AG04449 (cell line): ENCODE measurements at regions not wholly inside any gene's neighbourhood (a gene's known extent, or its start where the extent isn't known, plus 50 kb on each side); places are given as distances from the start of the nearest gene placed in this dataset.

ENCODE experiments used
- CTCF ChIA-PET: fragments of 350-600 bp; formaldehyde crosslinking; extraction: SDS; loops from one replicate; lab custom pipeline; 2021; ENCODE audit warnings: antibody characterized with exemption; lab: Yijun Ruan, JAX
- POLR2A ChIA-PET: fragments of 400-600, 350-600 bp; formaldehyde crosslinking; extraction: SDS; loops from one replicate; lab custom pipeline; 2020; ENCODE audit warnings: antibody characterized with exemption, inconsistent platforms; lab: Yijun Ruan, JAX
- DNase-seq: peaks from one replicate; pipeline ENCODE4 v3.0.0-alpha.2; 2010; ENCODE audit warnings: low read depth, low spot score
- H3K4me3 ChIP-seq: 2 replicates; pipeline ENCODE4 v1.5.1; 2011; ENCODE audit warnings: low read depth, mild to moderate bottlenecking, control low read depth, low read length
- CTCF ChIP-seq: IDR thresholded peaks from one replicate; pipeline ENCODE4 v1.5.1; 2011; ENCODE audit warnings: mild to moderate bottlenecking, moderate library complexity, low read length, control low read depth, inconsistent platforms; ENCODE audit not compliant: insufficient read depth; ENCODE audit errors: missing control alignments

GRCh38 chr13:109369353-109370052 is 416.9 kb downstream of the IRS2 start:
- CTCF ChIA-PET: interaction anchor here (0.6 to 1.8 kb wide), 3 partner anchors 8 to 17 kb away, joined by 3 read pairs; no protein-coding TSS in a partner anchor
- POLR2A ChIA-PET: interaction anchor here (1.0 kb wide), 1 partner anchor 418 kb away, joined by 4 read pairs; no protein-coding TSS in a partner anchor
- no peak for DNase-seq
- no peak overlapping the region for H3K4me3 ChIP-seq
- no peak for TF ChIP-seq CTCF

- no peak overlapping the region for H3K4me3 ChIP-seq
- POLR2A ChIA-PET: no interaction called here
- CTCF ChIA-PET: no interaction called here
- DNase-seq: no peak
- TF ChIP-seq CTCF: no peak
These were observed 418.2 kb downstream of the IRS2 start for GRCh38 chr13:109368230-109368629.

- DNase-seq: no peak
- TF ChIP-seq CTCF: no peak
- no peak overlapping the region for H3K4me3 ChIP-seq
- CTCF ChIA-PET: interaction anchor here (0.8 kb wide), 1 partner anchor 10 kb away, joined by 3 read pairs; no protein-coding TSS in a partner anchor
- POLR2A ChIA-PET: no interaction called here
These were observed 419.9 kb downstream of the IRS2 start for GRCh38 chr13:109366525-109366924.

GRCh38 chr13:109363431-109363830 is 423.0 kb downstream of the IRS2 start:
- H3K4me3 ChIP-seq: no peak overlapping the region
- no peak for TF ChIP-seq CTCF
- ChIA-PET POLR2A (no interaction called here), CTCF (no interaction called here)
- no peak for DNase-seq

GRCh38 chr13:109362616-109363015 is 423.8 kb downstream of the IRS2 start:
- H3K4me3 ChIP-seq: no peak overlapping the region
- POLR2A ChIA-PET: no interaction called here
- DNase-seq: no peak

More at GRCh38 chr13:109362616-109363015, 423.8 kb downstream of the IRS2 start:
- TF ChIP-seq CTCF: no peak
- CTCF ChIA-PET: no interaction called here
